GM20000 (cell line): ENCODE measurements at regions not wholly inside any gene's neighbourhood (a gene's known extent, or its start where the extent isn't known, plus 50 kb on each side); places are given as distances from the start of the nearest gene placed in this dataset.

Experiments
- DNase-seq: peaks from one replicate; pipeline ENCODE4 v3.0.0; 2012; ENCODE audit warnings: low spot score
- TF ChIP-seq, protein P1 (sequence below): IDR thresholded peaks from 2 replicates; pipeline ENCODE4 v1.5.1; 2012; ENCODE audit warnings: mild to moderate bottlenecking, control low read depth; ENCODE audit errors: extremely low read depth, missing control alignments

DNA sequence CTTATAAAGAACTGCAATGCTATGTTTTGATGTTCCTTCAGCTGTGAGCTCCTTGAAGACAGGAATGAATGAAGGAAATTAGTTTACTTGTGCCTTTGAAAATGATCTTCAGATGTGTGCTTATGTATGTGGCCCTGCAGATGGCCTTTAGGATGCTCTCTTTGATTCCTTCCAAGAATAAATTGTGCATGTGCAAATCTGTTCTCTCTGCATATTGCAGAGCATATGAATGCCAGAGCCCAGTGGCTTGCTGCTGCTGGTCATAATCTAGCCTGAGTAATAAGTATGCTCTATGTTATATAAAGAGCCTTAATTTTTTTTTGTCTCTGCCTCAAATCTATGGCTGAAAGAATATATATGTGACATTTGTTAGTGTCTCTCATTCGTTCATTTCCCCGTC lies 341.9 kb upstream of the NOVA1 start:
- TF ChIP-seq, protein P1, sequence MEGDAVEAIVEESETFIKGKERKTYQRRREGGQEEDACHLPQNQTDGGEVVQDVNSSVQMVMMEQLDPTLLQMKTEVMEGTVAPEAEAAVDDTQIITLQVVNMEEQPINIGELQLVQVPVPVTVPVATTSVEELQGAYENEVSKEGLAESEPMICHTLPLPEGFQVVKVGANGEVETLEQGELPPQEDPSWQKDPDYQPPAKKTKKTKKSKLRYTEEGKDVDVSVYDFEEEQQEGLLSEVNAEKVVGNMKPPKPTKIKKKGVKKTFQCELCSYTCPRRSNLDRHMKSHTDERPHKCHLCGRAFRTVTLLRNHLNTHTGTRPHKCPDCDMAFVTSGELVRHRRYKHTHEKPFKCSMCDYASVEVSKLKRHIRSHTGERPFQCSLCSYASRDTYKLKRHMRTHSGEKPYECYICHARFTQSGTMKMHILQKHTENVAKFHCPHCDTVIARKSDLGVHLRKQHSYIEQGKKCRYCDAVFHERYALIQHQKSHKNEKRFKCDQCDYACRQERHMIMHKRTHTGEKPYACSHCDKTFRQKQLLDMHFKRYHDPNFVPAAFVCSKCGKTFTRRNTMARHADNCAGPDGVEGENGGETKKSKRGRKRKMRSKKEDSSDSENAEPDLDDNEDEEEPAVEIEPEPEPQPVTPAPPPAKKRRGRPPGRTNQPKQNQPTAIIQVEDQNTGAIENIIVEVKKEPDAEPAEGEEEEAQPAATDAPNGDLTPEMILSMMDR: no peak
- no peak for DNase-seq

DNA sequence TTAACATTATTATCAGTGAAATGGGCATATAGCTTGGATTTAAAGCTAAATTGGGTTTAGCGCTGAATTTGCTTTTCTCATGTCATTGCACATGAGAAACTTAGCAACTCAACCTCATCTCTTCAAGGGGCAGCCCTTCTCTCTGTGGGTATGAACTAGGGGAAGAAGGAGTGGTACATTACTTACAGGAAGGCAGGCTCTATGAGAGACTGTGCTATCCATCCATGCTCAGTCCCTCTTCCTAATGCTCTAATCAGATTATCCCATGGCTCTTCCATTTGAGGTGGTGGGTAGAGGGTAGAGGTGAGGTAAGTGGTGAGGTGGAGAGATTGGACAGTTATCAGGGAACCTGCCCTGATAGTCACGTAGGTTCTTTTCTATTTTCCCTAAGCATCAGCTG lies 343.7 kb upstream of the NOVA1 start:
- DNase-seq: no peak
- TF ChIP-seq, protein P1: no peak

DNA sequence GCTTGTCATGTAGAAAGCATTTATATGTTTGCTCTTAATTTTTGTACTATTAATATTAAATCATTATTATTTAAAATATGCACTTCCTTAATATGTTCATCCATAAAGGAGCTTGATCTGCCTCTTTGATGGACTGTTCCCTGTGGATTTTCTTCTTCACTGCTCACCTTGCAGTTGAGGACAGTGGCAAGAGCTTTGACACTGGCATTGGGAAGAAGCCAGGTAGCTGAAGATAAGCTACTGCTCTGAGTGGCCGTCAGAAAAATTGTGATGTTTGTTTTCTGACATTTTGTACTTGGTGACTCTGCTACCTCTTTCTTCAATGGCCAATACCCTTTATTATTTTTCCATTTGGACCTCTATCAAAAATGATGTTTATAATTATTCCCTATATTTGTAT lies 349.4 kb upstream of the NOVA1 start:
- TF ChIP-seq, protein P1: no peak
- DNase-seq: no peak

DNA sequence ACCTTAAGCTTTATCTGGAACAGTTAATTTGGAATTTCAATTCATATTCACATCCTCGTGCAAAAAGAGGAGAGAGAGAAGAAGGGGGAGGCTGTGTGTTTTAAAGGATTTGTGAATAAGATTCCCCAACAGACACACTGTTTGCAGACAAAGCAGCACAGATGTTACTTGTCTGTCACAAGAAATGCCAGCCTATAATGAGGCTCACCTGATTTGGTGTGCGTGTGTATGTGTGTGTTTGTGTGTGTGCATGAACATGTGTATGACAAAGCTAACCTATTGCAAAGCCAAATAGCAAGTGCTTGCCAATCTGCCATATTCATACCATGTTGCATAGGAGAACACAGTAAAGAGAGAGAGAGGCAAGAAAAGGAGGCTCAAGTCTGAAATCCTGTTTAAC lies 361.6 kb upstream of the NOVA1 start:
- DNase-seq: no peak
- TF ChIP-seq, protein P1: no peak

DNA sequence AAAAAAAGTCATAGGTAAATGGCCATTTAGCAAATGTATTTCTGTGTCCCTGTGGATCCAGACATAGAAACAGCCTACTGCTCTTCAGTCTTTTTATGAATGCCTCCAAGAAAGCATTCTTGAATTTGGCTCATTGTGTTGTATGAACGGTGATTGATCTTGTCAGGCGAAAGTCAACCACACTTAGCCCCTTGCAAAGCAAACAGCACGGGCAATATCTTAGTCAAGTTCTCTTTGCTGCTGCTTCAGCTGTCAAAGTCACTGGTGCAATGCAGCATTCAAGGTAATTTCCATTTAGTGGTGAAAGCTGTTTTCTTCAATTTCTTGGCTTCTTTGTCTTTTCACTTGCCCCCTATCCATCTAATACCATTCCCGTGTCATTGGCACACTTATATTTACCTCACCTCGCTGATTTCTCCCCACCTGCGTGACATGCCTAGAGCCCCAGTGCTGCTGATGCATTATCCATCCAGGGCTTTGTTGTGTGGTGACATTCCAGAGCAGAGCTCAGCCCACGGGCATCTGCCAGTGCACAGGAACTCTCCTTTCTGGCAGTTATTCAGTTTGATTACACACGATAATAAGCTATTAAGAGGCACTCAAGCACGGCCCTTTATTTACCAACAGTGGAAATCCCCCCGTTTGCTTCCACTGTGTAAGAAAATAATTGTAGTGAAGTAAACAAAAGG lies 362.3 kb upstream of the NOVA1 start:
- TF ChIP-seq, protein P1: no peak
- DNase-seq: no peak

DNA sequence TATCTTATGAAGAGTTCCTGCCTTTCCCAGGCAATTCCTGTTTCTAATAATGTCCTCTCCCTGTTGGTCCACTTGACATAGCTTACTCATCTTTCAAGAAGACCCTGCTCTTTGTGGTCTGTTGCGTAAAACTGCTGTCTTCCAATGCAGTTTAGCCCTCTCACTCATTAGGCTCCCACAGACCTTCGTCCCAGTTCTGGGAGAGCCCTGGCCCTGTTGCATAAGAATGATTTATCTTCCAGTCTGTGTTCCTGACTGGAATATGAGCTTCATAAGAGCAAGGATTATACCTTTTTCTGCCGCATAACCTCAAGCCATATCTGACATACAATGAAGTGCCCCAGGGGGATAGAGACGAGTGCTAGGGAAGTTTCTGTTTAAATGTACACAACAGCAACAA lies 365.9 kb upstream of the NOVA1 start:
- DNase-seq: no peak
- TF ChIP-seq, protein P1: no peak

DNA sequence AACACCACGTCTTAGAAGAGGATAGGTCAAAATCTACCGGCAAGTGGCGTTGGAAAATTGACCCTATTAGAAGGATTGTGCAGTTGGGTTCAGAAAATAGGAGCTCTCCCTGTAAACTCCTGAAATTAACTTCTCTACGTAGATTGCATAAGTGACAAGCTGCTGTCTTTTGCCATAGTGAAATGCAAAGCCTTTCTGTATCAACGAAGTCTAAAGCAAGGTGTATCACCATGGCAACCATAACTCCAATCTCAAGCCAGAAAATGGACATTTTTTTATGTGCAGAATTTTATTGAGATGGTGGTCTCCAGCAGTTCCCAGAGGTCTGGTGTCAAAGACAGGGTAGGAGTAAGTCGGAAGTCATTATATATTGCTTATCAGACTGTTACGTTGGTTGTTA lies 367.7 kb upstream of the NOVA1 start:
- DNase-seq: no peak
- TF ChIP-seq, protein P1: no peak
